Ovary (tissue), 7 donors: ENCODE measurements at regions not wholly inside any gene's neighbourhood (a gene's known extent, or its start where the extent isn't known, plus 50 kb on each side); places are given as distances from the start of the nearest gene placed in this dataset.

ENCODE experiments used
- DNase-seq, 5 donors: peaks; one replicate each; pipeline ENCODE4 v3.0.0-alpha.2; 2019 to 2020
- H3K27ac ChIP-seq, 2 donors: fragments of 200-600 bp; one replicate each; pipeline versions ENCODE4 v1.5.1 to v1.8.0; 2019 to 2022
- H3K27me3 ChIP-seq: fragments of 200-600 bp; one replicate; pipeline ENCODE4 v1.8.0; 2022
- H3K36me3 ChIP-seq: fragments of 200-600 bp; sonication (generic); one replicate; pipeline ENCODE4 v1.5.1; 2019
- H3K4me1 ChIP-seq: one replicate; pipeline ENCODE4 v1.8.1; 2013; ENCODE audit warnings: mild to moderate bottlenecking, moderate library complexity; ENCODE audit not compliant: insufficient read depth
- H3K4me3 ChIP-seq: fragments of 200-600 bp; sonication (generic); one replicate; pipeline ENCODE4 v1.5.1; 2017
- H3K9me3 ChIP-seq, 2 donors: fragments of 200-600 bp in 1 of 2; sonication (generic) in 1 of 2; one replicate each; pipeline versions ENCODE4 v1.5.1 to v1.8.1; 2013 to 2019; ENCODE audit warnings: mild to moderate bottlenecking in 1 of 2, moderate library complexity in 1 of 2
- EP300 ChIP-seq: sonication (generic); formaldehyde crosslinking; IDR thresholded peaks from one replicate; pipeline ENCODE4 v1.6.1; 2017; ENCODE audit warnings: antibody characterized with exemption
- POLR2A ChIP-seq: fragments of 450-650 bp; IDR thresholded peaks from one replicate; pipeline ENCODE4 v1.6.1; 2017; ENCODE audit warnings: antibody characterized with exemption, mild to moderate bottlenecking, moderate library complexity
- WGBS, 3 donors: extraction: QIAGEN DNeasy Blood & Tissue Kit in 1 of 3; methylation state at CpG; one replicate each; pipeline versions ENCODE4 v1.1.5 to v1.1.7; 2013 to 2017; 5-methylcytosine and 5-hydroxymethylcytosine counted together
- intact Hi-C, 4 donors: fragments of 100-400 bp; cut with DNase I; formaldehyde crosslinking; loops; one replicate each; pipeline versions ENCODE4 v1.11.0 to v1.15.1; 2022 to 2023
- TF ChIP-seq, protein P1 (sequence below), 3 donors: fragments of 450-650 bp in 2 of 3; fragments of 200-600 bp in 1 of 3; IDR thresholded peaks; one replicate each; pipeline versions ENCODE4 v1.5.1 to v1.8.0; 2016 to 2022; ENCODE audit warnings: antibody characterized with exemption in 3 of 3, mild to moderate bottlenecking in 1 of 3
- donor health status: DM: no; HTN: no; CAD: no; lungs with moderate emphysema.
- donor health status: DM: no; HTN: no; CAD: no.
- donor health status: Bipolar disorder and iron deficiency.
- donor health status: DM: no; HTN: no; CAD: no.
- donor health status: DM: yes; HTN: yes; CAD: no.

DNA sequence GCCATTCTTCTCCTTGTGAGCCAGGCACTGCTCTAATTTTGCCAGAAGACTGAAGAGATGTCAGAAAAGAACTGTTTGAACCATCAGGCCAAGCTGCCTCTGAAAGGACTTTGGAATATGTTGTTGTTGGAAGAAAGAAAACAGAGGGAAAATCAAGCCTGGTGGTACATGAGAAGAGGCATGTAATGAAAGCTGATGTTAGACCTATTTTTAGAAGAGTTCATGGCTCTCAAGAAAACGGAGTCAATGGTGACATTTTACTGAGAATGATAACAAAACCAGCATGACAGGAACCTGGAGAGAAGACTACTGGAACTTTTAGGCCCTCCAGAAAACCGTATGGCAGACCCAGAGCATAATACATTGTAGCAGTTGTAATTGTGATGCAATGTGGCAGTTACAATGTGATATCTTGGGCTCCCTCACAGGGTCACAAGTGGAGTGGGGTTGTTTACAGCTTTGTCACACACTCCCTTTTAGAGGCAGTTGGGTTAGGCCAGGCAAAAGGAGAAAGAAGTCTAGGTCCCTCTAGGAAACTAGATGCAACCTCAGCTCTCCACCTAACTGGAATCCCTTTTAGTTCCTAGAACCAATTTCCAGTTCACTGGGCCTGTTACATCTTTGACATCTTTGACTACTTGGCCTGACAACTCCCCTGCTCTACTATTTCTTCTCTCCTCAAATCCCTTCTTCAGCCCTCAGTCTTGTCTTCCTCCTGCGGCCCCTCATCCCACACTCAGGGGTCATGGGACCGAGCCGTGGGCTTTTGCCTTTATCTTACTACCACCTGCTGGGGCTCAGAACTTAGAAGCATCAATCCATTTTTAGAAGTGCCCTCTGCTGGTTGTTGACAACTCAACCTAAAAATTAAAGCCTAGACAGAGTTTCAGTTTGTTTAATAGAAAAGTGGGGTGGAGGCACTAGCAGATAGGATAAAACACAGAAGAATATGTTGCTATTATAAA is 61.2 kb upstream of the JAK2 start:
- Histone ChIP-seq H3K27ac (no peak overlapping the region), H3K4me1 (peaks cover 3% of the 10 kb centered on the region), H3K4me3 (no peak overlapping the region), H3K9me3 (no peaks in the 10 kb centered on the region), H3K27me3 (no peaks in the 10 kb centered on the region), H3K36me3 (no peaks in the 10 kb centered on the region)
- 39 to 45% (median 40%) methylated on average over 5 of the region's 5 CpGs for WGBS, 3 donors
- no peak for DNase-seq
- no peak for TF ChIP-seq POLR2A
- TF ChIP-seq, protein P1, sequence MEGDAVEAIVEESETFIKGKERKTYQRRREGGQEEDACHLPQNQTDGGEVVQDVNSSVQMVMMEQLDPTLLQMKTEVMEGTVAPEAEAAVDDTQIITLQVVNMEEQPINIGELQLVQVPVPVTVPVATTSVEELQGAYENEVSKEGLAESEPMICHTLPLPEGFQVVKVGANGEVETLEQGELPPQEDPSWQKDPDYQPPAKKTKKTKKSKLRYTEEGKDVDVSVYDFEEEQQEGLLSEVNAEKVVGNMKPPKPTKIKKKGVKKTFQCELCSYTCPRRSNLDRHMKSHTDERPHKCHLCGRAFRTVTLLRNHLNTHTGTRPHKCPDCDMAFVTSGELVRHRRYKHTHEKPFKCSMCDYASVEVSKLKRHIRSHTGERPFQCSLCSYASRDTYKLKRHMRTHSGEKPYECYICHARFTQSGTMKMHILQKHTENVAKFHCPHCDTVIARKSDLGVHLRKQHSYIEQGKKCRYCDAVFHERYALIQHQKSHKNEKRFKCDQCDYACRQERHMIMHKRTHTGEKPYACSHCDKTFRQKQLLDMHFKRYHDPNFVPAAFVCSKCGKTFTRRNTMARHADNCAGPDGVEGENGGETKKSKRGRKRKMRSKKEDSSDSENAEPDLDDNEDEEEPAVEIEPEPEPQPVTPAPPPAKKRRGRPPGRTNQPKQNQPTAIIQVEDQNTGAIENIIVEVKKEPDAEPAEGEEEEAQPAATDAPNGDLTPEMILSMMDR (IDR thresholded peaks at IDR 0.05) = no peak
- intact Hi-C loops = no loop called here

GRCh38 chr9:4926239-4926638 is 58.8 kb upstream of the JAK2 start:
- no peaks in the 10 kb centered on the region for H3K9me3 ChIP-seq
- H3K36me3 ChIP-seq = no peaks in the 10 kb centered on the region
- no peak for TF ChIP-seq POLR2A
- no peak for TF ChIP-seq EP300
- TF ChIP-seq, protein P1 (IDR thresholded peaks at IDR 0.05) = no peak
- 19 to 36% (median 20%) methylated on average over 2 of the region's 2 CpGs for WGBS, 3 donors
- H3K4me3 ChIP-seq = no peak overlapping the region
- DNase-seq = no peak
- H3K27me3 ChIP-seq = no peaks in the 10 kb centered on the region
- intact Hi-C loops = no loop called here
- peaks cover 3% of the 10 kb centered on the region for H3K4me1 ChIP-seq
- no peak overlapping the region for H3K27ac ChIP-seq

GRCh38 chr9:4927043-4927471 is 58.0 kb upstream of the JAK2 start:
- Histone ChIP-seq H3K27ac (no peak overlapping the region), H3K36me3 (no peaks in the 10 kb centered on the region), H3K9me3 (no peaks in the 10 kb centered on the region), H3K4me1 (peaks cover 3% of the 10 kb centered on the region), H3K27me3 (no peaks in the 10 kb centered on the region), H3K4me3 (no peak overlapping the region)
- 13 to 25% (median 18%) methylated on average over 4 of the region's 4 CpGs for WGBS, 3 donors
- DNase-seq = no peak
- no peak for TF ChIP-seq EP300
- intact Hi-C loops = no loop called here

DNA sequence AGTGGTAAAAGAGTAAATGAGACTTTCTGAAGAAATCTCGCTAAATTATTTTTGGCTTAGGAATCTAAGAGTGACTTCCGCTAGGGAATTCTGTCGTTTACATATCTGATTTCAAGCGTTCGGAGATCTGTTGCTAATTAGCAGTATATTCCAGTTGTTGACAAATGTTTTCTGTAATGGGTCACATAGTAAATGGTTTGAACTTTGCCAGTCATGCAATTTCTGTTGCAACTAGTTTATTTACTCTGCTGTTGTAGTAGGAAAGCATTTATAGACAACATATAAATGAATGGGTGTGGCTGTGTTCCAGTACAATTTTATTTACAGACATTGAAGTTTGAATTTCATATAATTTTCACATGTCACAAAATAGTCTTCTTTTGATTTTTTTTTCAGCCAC is 57.4 kb upstream of the JAK2 start:
- H3K27me3 ChIP-seq = no peaks in the 10 kb centered on the region
- no peaks in the 10 kb centered on the region for H3K9me3 ChIP-seq
- WGBS, 3 donors = 73 to 76% (median 75%) methylated on average over 5 of the region's 5 CpGs
- intact Hi-C loops = no loop called here
- no peak for DNase-seq
- H3K4me1 ChIP-seq = peaks cover 4% of the 10 kb centered on the region
- no peaks in the 10 kb centered on the region for H3K36me3 ChIP-seq
- no peak overlapping the region for H3K4me3 ChIP-seq
- H3K27ac ChIP-seq = no peak overlapping the region
- no peak for TF ChIP-seq EP300
- TF ChIP-seq, protein P1 (IDR thresholded peaks at IDR 0.05) = no peak
- no peak for TF ChIP-seq POLR2A

- 48 to 91% (median 83%) methylated on average over 2 of the region's 2 CpGs for WGBS, 3 donors
Observed at GRCh38 chr9:4929917-4930316, 55.2 kb upstream of the JAK2 start.

More at GRCh38 chr9:4929917-4930316, 55.2 kb upstream of the JAK2 start:
- intact Hi-C loops = no loop called here
- DNase-seq = no peak
- Histone ChIP-seq H3K4me1 (peaks cover 6% of the 10 kb centered on the region), H3K27me3 (no peaks in the 10 kb centered on the region), H3K36me3 (no peaks in the 10 kb centered on the region), H3K9me3 (no peaks in the 10 kb centered on the region), H3K4me3 (no peak overlapping the region), H3K27ac (no peak overlapping the region)
- no peak for TF ChIP-seq EP300
- TF ChIP-seq, protein P1 (IDR thresholded peaks at IDR 0.05) = no peak
- TF ChIP-seq POLR2A = no peak
